GM20000 (cell line): ENCODE measurements at regions not wholly inside any gene's neighbourhood (a gene's known extent, or its start where the extent isn't known, plus 50 kb on each side); places are given as distances from the start of the nearest gene placed in this dataset.

ENCODE experiments used
- DNase-seq: peaks from one replicate; pipeline ENCODE4 v3.0.0; 2012; ENCODE audit warnings: low spot score
- CTCF ChIP-seq: IDR thresholded peaks from 2 replicates; pipeline ENCODE4 v1.5.1; 2012; ENCODE audit warnings: mild to moderate bottlenecking, control low read depth; ENCODE audit errors: extremely low read depth, missing control alignments

GRCh38 chr2:11910971-11911370 lies 164.5 kb downstream of the LPIN1 start:
- TF ChIP-seq CTCF = no peak

GRCh38 chr2:11912980-11913379 lies 166.5 kb downstream of the LPIN1 start:
- no peak for TF ChIP-seq CTCF
- no peak for DNase-seq

More at GRCh38 chr2:11910971-11911370, 164.5 kb downstream of the LPIN1 start:
- DNase-seq = no peak

GRCh38 chr2:11914455-11914854 lies 168.0 kb downstream of the LPIN1 start:
- no peak for DNase-seq
- TF ChIP-seq CTCF = no peak

GRCh38 chr2:11915650-11916049 lies 169.2 kb downstream of the LPIN1 start:
- no peak for TF ChIP-seq CTCF
- no peak for DNase-seq

- no peak for DNase-seq
- no peak for TF ChIP-seq CTCF
Observed at GRCh38 chr2:11919953-11920352, 173.5 kb downstream of the LPIN1 start.

- no peak for DNase-seq
- TF ChIP-seq CTCF = no peak
Observed at GRCh38 chr2:11920993-11921583, 174.7 kb downstream of the LPIN1 start.

- no peak for DNase-seq
Observed at GRCh38 chr2:11922294-11922693, 175.9 kb downstream of the LPIN1 start.

More at GRCh38 chr2:11922294-11922693, 175.9 kb downstream of the LPIN1 start:
- no peak for TF ChIP-seq CTCF
